OCI-LY1 (cell line): ENCODE measurements at regions not wholly inside any gene's neighbourhood (a gene's known extent, or its start where the extent isn't known, plus 50 kb on each side); places are given as distances from the start of the nearest gene placed in this dataset.

ENCODE experiments used
- H2AFZ ChIP-seq: fragments of 200-600 bp; sonication (generic), shearing (Covaris generic); 2 replicates; pipeline ENCODE4 v1.6.0; 2014; ENCODE audit warnings: antibody characterized with exemption, mild to moderate bottlenecking, low read length
- H3F3A ChIP-seq: fragments of 200-600 bp; sonication (generic), shearing (Covaris generic); 2 replicates; pipeline ENCODE4 v1.6.0; 2014; ENCODE audit warnings: mild to moderate bottlenecking, antibody characterized with exemption, low read length, moderate library complexity; ENCODE audit not compliant: insufficient read depth
- H3K27ac ChIP-seq: fragments of 200-600 bp; sonication (generic); 2 replicates; pipeline ENCODE4 v1.5.1; 2014; ENCODE audit warnings: low read length, mixed run types, mild to moderate bottlenecking, low read depth; ENCODE audit not compliant: poor library complexity, severe bottlenecking
- H3K27me3 ChIP-seq: fragments of 200-600 bp; sonication (generic); 2 replicates; pipeline ENCODE4 v1.6.0; 2014; ENCODE audit warnings: antibody characterized with exemption, mild to moderate bottlenecking, low read length, moderate library complexity; ENCODE audit not compliant: insufficient read depth
- H3K36me3 ChIP-seq: fragments of 200-600 bp; sonication (generic); 2 replicates; pipeline ENCODE4 v1.6.1; 2014; ENCODE audit warnings: mild to moderate bottlenecking, antibody characterized with exemption, low read length, moderate library complexity, mixed read lengths; ENCODE audit not compliant: insufficient read depth
- H3K4me1 ChIP-seq: fragments of 200-600 bp; sonication (generic); 2 replicates; pipeline ENCODE4 v1.5.1; 2014; ENCODE audit warnings: mild to moderate bottlenecking, low read length, moderate library complexity; ENCODE audit not compliant: insufficient read depth, severe bottlenecking
- H3K4me2 ChIP-seq: fragments of 200-600 bp; sonication (generic), shearing (Covaris generic); 2 replicates; pipeline ENCODE4 v1.6.1; 2014; ENCODE audit warnings: low read length
- H3K4me3 ChIP-seq: fragments of 200-600 bp; sonication (generic); 2 replicates; pipeline ENCODE4 v1.5.1; 2014; ENCODE audit warnings: low read length, low read depth, mild to moderate bottlenecking, mixed read lengths; ENCODE audit not compliant: poor library complexity, severe bottlenecking
- H3K79me2 ChIP-seq: fragments of 200-600 bp; shearing (Covaris generic); 2 replicates; pipeline ENCODE4 v1.6.1; 2016; ENCODE audit warnings: mixed run types, low read length, mixed read lengths; ENCODE audit not compliant: insufficient read depth
- H3K9ac ChIP-seq: fragments of 200-600 bp; sonication (generic), shearing (Covaris generic); 2 replicates; pipeline ENCODE4 v1.6.1; 2014; ENCODE audit warnings: mild to moderate bottlenecking, low read length, mixed read lengths
- H3K9me2 ChIP-seq: fragments of 200-600 bp; sonication (generic), shearing (Covaris generic); 2 replicates; pipeline ENCODE4 v1.6.1; 2014; ENCODE audit warnings: low read depth, mild to moderate bottlenecking, low read length, mixed read lengths
- H3K9me3 ChIP-seq: fragments of 200-600 bp; shearing (Covaris generic); 2 replicates; pipeline ENCODE4 v1.6.1; 2014; ENCODE audit warnings: low read length, mixed read lengths
- H4K20me1 ChIP-seq: fragments of 200-600 bp; sonication (generic), shearing (Covaris generic); 2 replicates; pipeline ENCODE4 v1.6.0; 2016; ENCODE audit warnings: mild to moderate bottlenecking, low read length; ENCODE audit not compliant: insufficient read depth
- EZH2 ChIP-seq: fragments of 200-600 bp; sonication (generic), shearing (Covaris generic); IDR thresholded peaks from 2 replicates; pipeline ENCODE4 v1.8.0; 2017; ENCODE audit warnings: borderline replicate concordance, mixed run types, mild to moderate bottlenecking, antibody characterized with exemption, low read length, moderate library complexity, mixed read lengths
- TF ChIP-seq, protein P1 (sequence below): fragments of 200-600 bp; sonication (generic), shearing (Covaris generic); IDR thresholded peaks from 2 replicates; pipeline ENCODE4 v1.5.1; 2017; ENCODE audit warnings: mild to moderate bottlenecking, antibody characterized with exemption, low read length, moderate library complexity, mixed read lengths

DNA sequence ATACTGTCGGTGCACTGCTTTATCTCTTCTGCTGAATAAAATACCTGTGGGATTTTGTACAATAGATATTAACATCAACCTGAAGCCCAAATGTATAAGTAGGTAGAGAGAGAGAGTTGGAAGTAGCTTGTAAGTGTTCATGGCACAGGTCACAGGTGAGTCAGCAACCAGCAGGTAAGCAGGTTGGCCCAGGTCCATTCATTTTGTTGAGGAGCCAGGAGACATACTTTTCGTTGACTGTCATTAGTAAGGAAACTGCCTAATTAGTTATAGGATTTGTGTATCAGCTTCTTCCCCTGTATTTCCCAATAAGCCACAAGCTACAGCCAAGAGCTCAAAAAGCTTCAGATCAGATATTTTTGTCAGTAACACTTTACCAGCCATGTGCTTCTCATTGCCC lies 650.8 kb downstream of the IRX1 start:
- H3K79me2 ChIP-seq: no peaks in the 10 kb centered on the region
- no peaks in the 10 kb centered on the region for H3F3A ChIP-seq
- H3K4me1 ChIP-seq: no peaks in the 10 kb centered on the region
- no peaks in the 10 kb centered on the region for H3K36me3 ChIP-seq
- H3K27me3 ChIP-seq: 0 out of 2 replicates have a peak, but pooled peaks cover 4% of the 10 kb centered on the region
- no peak overlapping the region for H3K4me3 ChIP-seq
- no peaks in the 10 kb centered on the region for H3K9me3 ChIP-seq
- H3K9me2 ChIP-seq: no peaks in the 10 kb centered on the region
- no peak overlapping the region for H2AFZ ChIP-seq
- no peak overlapping the region for H3K4me2 ChIP-seq
- no peak overlapping the region for H3K27ac ChIP-seq
- H4K20me1 ChIP-seq: no peaks in the 10 kb centered on the region
- TF ChIP-seq, protein P1, sequence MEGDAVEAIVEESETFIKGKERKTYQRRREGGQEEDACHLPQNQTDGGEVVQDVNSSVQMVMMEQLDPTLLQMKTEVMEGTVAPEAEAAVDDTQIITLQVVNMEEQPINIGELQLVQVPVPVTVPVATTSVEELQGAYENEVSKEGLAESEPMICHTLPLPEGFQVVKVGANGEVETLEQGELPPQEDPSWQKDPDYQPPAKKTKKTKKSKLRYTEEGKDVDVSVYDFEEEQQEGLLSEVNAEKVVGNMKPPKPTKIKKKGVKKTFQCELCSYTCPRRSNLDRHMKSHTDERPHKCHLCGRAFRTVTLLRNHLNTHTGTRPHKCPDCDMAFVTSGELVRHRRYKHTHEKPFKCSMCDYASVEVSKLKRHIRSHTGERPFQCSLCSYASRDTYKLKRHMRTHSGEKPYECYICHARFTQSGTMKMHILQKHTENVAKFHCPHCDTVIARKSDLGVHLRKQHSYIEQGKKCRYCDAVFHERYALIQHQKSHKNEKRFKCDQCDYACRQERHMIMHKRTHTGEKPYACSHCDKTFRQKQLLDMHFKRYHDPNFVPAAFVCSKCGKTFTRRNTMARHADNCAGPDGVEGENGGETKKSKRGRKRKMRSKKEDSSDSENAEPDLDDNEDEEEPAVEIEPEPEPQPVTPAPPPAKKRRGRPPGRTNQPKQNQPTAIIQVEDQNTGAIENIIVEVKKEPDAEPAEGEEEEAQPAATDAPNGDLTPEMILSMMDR: no peak
- H3K9ac ChIP-seq: no peak overlapping the region

DNA sequence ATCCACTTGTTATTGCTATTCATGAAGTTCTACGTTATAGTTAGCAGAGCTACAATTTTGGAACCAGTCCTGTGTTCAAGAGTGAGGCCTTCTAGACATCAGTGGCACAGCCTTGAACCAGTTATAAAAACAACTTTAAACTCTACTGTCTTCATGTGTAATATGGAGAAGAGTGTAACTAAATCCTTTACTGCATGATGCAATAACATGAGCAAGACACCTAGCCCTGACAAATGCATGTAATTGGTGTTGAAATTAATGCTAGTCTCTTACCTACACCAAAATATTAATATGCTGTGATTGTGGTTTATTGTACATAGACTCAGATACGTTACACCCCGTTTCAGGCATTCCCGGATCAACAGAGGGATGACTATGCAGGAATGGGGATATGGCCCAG lies 654.6 kb downstream of the IRX1 start:
- Histone ChIP-seq H3K9ac (no peak overlapping the region), H2AFZ (no peak overlapping the region), H3K27me3 (0 out of 2 replicates have a peak, but pooled peaks cover 4% of the 10 kb centered on the region), H3K79me2 (no peaks in the 10 kb centered on the region), H3K4me3 (no peak overlapping the region), H3K9me2 (no peaks in the 10 kb centered on the region), H3K9me3 (no peaks in the 10 kb centered on the region), H3F3A (no peaks in the 10 kb centered on the region), H3K36me3 (no peaks in the 10 kb centered on the region), H4K20me1 (no peaks in the 10 kb centered on the region), H3K4me1 (no peaks in the 10 kb centered on the region), H3K4me2 (no peak overlapping the region), H3K27ac (no peak overlapping the region)
- TF ChIP-seq EZH2: no peak
- TF ChIP-seq, protein P1: no peak

DNA sequence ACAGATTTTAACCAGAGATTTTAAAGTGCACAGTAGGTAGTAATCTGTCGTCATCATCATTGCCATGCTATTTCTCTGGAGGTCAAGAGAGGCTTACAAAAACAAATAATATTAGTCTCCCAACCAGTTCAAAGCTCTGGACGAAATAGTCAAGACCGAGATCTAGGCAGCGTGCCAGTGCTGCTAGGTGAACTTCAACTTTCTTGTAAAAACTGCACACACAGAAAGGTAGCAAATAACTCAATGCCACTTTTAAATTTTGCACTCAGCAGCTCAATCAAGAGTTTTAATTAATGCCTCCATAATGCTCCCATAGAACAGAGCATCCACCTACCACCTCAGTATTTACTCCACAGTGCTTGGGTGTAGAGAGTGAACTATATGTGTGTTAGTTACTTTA lies 656.8 kb downstream of the IRX1 start:
- no peaks in the 10 kb centered on the region for H3K4me1 ChIP-seq
- H3K27me3 ChIP-seq: 0 out of 2 replicates have a peak, but pooled peaks cover 4% of the 10 kb centered on the region
- no peak for TF ChIP-seq EZH2
- TF ChIP-seq, protein P1: no peak
- H2AFZ ChIP-seq: no peak overlapping the region
- no peak overlapping the region for H3K4me2 ChIP-seq
- no peaks in the 10 kb centered on the region for H3K36me3 ChIP-seq
- no peak overlapping the region for H3K27ac ChIP-seq
- H3K4me3 ChIP-seq: no peak overlapping the region
- H3K9me2 ChIP-seq: no peaks in the 10 kb centered on the region
- no peaks in the 10 kb centered on the region for H3K9me3 ChIP-seq
- no peak overlapping the region for H3K9ac ChIP-seq
- H3K79me2 ChIP-seq: no peaks in the 10 kb centered on the region
- no peaks in the 10 kb centered on the region for H3F3A ChIP-seq
- no peaks in the 10 kb centered on the region for H4K20me1 ChIP-seq
